ENCODE measurements at regions not wholly inside any gene's neighbourhood (a gene's known extent, or its start where the extent isn't known, plus 50 kb on each side); places are given as distances from the start of the nearest gene placed in this dataset.

DNA sequence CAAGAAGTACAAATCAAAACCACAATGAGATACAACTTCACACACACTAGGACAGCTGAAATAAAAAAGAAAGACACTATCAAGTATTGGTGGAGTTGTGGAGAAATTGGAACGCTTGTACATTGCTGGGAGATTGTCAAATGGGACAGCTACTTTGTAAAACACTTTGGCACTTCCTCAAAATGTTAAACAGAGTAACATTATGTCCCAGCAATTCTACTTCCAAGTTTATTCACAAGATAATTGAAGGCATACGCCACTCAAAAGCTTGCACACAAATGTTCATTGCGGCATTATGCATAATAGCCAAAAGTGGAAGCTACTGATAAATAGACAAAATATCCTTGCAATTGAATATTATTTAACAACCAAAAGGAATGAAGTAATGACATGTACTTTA, 199.9 kb upstream of the KCNK2 start:
- no peak for TF ChIP-seq EP300 (IDR thresholded peaks at IDR 0.05)
- TF ChIP-seq POLR2A (IDR thresholded peaks at IDR 0.05): no peak
- no peak for TF ChIP-seq POLR2AphosphoS5 (IDR thresholded peaks at IDR 0.05)
- TF ChIP-seq, protein P1, sequence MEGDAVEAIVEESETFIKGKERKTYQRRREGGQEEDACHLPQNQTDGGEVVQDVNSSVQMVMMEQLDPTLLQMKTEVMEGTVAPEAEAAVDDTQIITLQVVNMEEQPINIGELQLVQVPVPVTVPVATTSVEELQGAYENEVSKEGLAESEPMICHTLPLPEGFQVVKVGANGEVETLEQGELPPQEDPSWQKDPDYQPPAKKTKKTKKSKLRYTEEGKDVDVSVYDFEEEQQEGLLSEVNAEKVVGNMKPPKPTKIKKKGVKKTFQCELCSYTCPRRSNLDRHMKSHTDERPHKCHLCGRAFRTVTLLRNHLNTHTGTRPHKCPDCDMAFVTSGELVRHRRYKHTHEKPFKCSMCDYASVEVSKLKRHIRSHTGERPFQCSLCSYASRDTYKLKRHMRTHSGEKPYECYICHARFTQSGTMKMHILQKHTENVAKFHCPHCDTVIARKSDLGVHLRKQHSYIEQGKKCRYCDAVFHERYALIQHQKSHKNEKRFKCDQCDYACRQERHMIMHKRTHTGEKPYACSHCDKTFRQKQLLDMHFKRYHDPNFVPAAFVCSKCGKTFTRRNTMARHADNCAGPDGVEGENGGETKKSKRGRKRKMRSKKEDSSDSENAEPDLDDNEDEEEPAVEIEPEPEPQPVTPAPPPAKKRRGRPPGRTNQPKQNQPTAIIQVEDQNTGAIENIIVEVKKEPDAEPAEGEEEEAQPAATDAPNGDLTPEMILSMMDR (IDR thresholded peaks at IDR 0.05): no peak
- Histone ChIP-seq H3K36me3 (no peaks in the 10 kb centered on the region), H3K4me1 (no peaks in the 10 kb centered on the region), H3K27ac (no peak overlapping the region), H3K4me3 (no peak overlapping the region), H3K9me3 (no peaks in the 10 kb centered on the region), H3K27me3 (no peaks in the 10 kb centered on the region)
- intact Hi-C loops (cut with DNase I): no loop called here
- no peak for DNase-seq
- 86 to 89% methylated on average over 3 of the region's 3 CpGs for WGBS, 2 donors

DNA sequence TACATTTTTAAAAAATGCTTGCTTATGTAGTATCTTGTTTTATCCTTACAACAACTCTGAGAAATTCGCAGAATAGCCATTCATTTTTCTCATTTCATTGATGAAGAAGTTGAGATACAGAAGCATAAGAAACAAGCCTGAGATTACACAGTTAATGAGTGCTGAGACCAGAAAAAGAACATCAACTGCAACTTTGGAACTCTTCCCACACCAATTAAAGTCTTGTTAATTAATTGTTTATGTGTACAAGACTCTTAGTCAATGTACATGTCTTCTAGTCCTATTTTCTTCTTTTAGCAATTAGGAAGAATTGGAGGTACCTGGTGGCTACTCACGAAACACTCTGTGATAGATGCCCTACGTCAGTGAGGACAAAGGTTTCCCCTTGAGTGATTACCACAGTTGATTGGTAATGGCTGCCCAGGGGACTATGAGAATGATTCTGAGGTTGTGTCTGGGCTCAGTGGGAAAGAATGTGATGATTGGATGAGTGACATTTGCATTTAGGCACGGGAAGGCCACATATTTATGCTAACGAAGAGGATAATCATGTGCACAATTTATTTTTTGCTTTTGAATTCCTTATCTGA, 187.4 kb upstream of the KCNK2 start:
- DNase-seq: no peak
- no peaks in the 10 kb centered on the region for H3K9me3 ChIP-seq
- H3K4me3 ChIP-seq: no peak overlapping the region
- intact Hi-C loops (cut with DNase I): no loop called here
- H3K4me1 ChIP-seq: no peaks in the 10 kb centered on the region
- WGBS, 2 donors: 72 to 75% methylated on average over 5 of the region's 5 CpGs
- TF ChIP-seq POLR2AphosphoS5 (IDR thresholded peaks at IDR 0.05) (no peak), POLR2A (IDR thresholded peaks at IDR 0.05) (no peak), EP300 (IDR thresholded peaks at IDR 0.05) (no peak)
- TF ChIP-seq, protein P1 (IDR thresholded peaks at IDR 0.05): no peak
- no peaks in the 10 kb centered on the region for H3K27me3 ChIP-seq
- H3K36me3 ChIP-seq: no peaks in the 10 kb centered on the region
- H3K27ac ChIP-seq: no peak overlapping the region

DNA sequence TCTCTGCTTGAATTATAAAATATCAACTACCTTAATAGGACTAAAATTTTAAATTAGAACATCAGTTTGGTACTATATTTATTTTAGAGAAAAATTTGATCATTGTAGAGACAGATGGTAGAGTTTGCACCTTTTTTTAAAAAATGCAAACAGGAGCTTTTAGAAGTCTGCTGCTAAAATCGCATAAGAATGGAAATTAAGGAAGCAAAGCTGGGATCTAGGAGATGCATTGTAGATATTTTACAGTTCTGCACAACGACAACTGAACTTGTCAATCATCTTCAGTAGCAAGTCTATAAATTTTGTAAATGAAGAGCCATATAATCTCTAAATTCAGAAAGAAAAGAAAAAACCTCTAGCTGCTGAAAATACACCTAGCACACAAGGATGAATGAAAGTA, 185.6 kb upstream of the KCNK2 start:
- Histone ChIP-seq H3K4me3 (no peak overlapping the region), H3K27me3 (no peaks in the 10 kb centered on the region), H3K36me3 (no peaks in the 10 kb centered on the region), H3K27ac (no peak overlapping the region), H3K4me1 (no peaks in the 10 kb centered on the region), H3K9me3 (no peaks in the 10 kb centered on the region)
- intact Hi-C loops (cut with DNase I): no loop called here
- no peak for DNase-seq
- 69 to 83% methylated on average over 2 of the region's 2 CpGs for WGBS, 2 donors
- TF ChIP-seq, protein P1 (IDR thresholded peaks at IDR 0.05): no peak
- TF ChIP-seq POLR2AphosphoS5 (IDR thresholded peaks at IDR 0.05) (no peak), POLR2A (IDR thresholded peaks at IDR 0.05) (no peak), EP300 (IDR thresholded peaks at IDR 0.05) (no peak)

DNA sequence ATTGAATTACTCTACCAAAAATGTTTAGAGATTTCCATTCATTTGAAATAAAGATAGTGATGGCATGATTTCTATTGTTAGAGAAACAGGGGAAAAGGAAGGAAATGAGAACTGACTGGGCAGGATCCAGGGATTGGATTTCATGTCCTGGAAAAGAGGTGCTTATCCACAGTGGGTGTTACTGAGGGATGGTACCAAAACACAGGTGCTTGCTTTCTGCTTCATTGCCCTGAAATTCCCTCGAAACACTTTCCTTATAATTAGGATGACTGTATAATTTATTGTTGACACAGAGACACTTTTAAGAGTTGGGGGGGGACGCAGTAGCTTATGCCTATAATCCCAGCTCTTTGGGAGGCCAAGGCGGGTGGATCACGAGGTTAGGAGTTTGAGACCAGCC, 185.0 kb upstream of the KCNK2 start:
- WGBS, 2 donors: 67 to 83% methylated on average over 4 of the region's 4 CpGs
- no peak overlapping the region for H3K4me3 ChIP-seq
- intact Hi-C loops (cut with DNase I): no loop called here
- no peak for DNase-seq
- H3K27me3 ChIP-seq: no peaks in the 10 kb centered on the region
- H3K4me1 ChIP-seq: no peaks in the 10 kb centered on the region
- H3K9me3 ChIP-seq: no peaks in the 10 kb centered on the region
- H3K27ac ChIP-seq: no peak overlapping the region
- no peak for TF ChIP-seq EP300 (IDR thresholded peaks at IDR 0.05)
- no peak for TF ChIP-seq POLR2A (IDR thresholded peaks at IDR 0.05)
- TF ChIP-seq, protein P1 (IDR thresholded peaks at IDR 0.05): no peak
- TF ChIP-seq POLR2AphosphoS5 (IDR thresholded peaks at IDR 0.05): no peak
- H3K36me3 ChIP-seq: no peaks in the 10 kb centered on the region

DNA sequence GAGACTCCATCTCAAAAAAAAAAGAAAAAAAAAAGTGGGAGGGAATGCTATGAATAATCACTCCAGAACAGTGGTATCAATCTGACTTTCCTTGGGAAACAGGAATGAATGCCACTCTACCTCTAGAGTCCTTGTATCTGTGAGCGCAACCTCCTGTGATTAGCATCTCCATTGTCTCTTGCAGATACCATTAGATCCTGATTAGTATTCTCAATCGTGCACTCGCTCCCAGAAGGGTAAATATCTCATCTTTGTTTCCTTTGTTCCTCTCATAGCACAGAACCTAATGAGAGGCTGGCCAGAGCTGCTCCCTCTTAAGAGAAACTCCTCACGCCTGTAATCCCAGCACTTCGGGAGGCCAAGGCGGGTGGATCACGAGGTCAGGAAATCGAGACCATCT, 184.4 kb upstream of the KCNK2 start:
- H3K27ac ChIP-seq: no peak overlapping the region
- TF ChIP-seq POLR2A (IDR thresholded peaks at IDR 0.05): no peak
- TF ChIP-seq, protein P1 (IDR thresholded peaks at IDR 0.05): no peak
- TF ChIP-seq EP300 (IDR thresholded peaks at IDR 0.05): no peak
- no peak for TF ChIP-seq POLR2AphosphoS5 (IDR thresholded peaks at IDR 0.05)
- DNase-seq: no peak
- no peaks in the 10 kb centered on the region for H3K4me1 ChIP-seq
- H3K4me3 ChIP-seq: no peak overlapping the region
- intact Hi-C loops (cut with DNase I): no loop called here
- H3K9me3 ChIP-seq: no peaks in the 10 kb centered on the region
- H3K36me3 ChIP-seq: no peaks in the 10 kb centered on the region
- no peaks in the 10 kb centered on the region for H3K27me3 ChIP-seq
- WGBS, 2 donors: 84 to 88% methylated on average over 8 of the region's 8 CpGs

All from sigmoid colon (tissue), 6 donors.